A673 (cell line): ENCODE measurements at regions not wholly inside any gene's neighbourhood (a gene's known extent, or its start where the extent isn't known, plus 50 kb on each side); places are given as distances from the start of the nearest gene placed in this dataset.

Source experiments
- CTCF ChIP-seq: fragments of 300-800, 200-600 bp; sonication (generic); conservative IDR thresholded peaks from 2 replicates; pipeline ENCODE4 v1.5.1; 2017; ENCODE audit warnings: low read depth, mild to moderate bottlenecking, antibody characterized with exemption, low read length, moderate library complexity, mixed read lengths
- EZH2 ChIP-seq: fragments of 200-600 bp; sonication (generic); IDR thresholded peaks from 2 replicates; pipeline ENCODE4 v1.6.1; 2017; ENCODE audit warnings: borderline replicate concordance, low read depth, mild to moderate bottlenecking, mixed read lengths, antibody characterized with exemption, low read length; ENCODE audit not compliant: poor library complexity, severe bottlenecking

DNA sequence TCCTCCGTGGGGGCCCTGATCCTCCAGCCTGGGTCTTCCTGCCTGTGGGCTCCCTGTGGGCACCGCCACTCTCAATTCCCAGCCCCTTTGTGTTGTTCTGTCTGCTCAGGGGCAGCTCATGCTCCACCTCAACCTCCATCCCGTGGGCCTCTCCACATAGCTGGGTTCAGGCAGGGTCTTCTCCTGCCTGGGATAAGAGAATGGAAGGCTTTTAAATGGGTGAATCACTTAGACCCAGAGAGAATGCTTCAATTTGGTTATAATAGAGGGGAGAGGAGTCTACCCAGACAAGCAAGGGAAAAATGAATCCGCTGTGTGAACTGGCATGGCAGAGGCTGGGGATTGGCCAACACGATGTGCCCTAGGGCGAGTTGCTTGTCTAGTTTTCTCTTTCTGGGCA lies 138.4 kb upstream of the MYCN start:
- TF ChIP-seq CTCF (no peak), EZH2 (no peak)
